GM18505 (cell line): ENCODE measurements at regions not wholly inside any gene's neighbourhood (a gene's known extent, or its start where the extent isn't known, plus 50 kb on each side); places are given as distances from the start of the nearest gene placed in this dataset.

Experiments used
- ATAC-seq: cut with Tn5 transposase; IDR thresholded peaks from one replicate; pipeline ENCODE4 v1.9.1; 2021; ENCODE audit not compliant: unreplicated experiment
- POLR2A ChIP-seq: IDR thresholded peaks from 4 replicates; pipeline ENCODE4 v1.6.1; 2011; ENCODE audit warnings: borderline replicate concordance; ENCODE audit not compliant: insufficient read depth, insufficient read length; ENCODE audit errors: extremely low read depth

GRCh38 chr3:150165396-150166094 lies 194.8 kb upstream of the PFN2 start:
- ATAC-seq, result no peak
- no peak for TF ChIP-seq POLR2A

GRCh38 chr3:150161011-150161410 lies 190.3 kb upstream of the PFN2 start:
- TF ChIP-seq POLR2A, result no peak
- ATAC-seq, result no peak

- no peak for ATAC-seq
- no peak for TF ChIP-seq POLR2A
Measured at GRCh38 chr3:150158943-150159625, 188.4 kb upstream of the PFN2 start.

GRCh38 chr3:150152567-150152966 lies 181.9 kb upstream of the PFN2 start:
- TF ChIP-seq POLR2A, result no peak
- no peak for ATAC-seq

GRCh38 chr3:150150633-150151032 lies 179.9 kb upstream of the PFN2 start:
- ATAC-seq, result no peak
- no peak for TF ChIP-seq POLR2A

- ATAC-seq, result no peak
- no peak for TF ChIP-seq POLR2A
Measured at GRCh38 chr3:150149651-150150051, 179.0 kb upstream of the PFN2 start.

GRCh38 chr3:150148227-150148626 lies 177.5 kb upstream of the PFN2 start:
- ATAC-seq, result no peak
- TF ChIP-seq POLR2A, result no peak

GRCh38 chr3:150147776-150148175 lies 177.1 kb upstream of the PFN2 start:
- no peak for ATAC-seq
- no peak for TF ChIP-seq POLR2A

- no peak for ATAC-seq
- no peak for TF ChIP-seq POLR2A
Measured at GRCh38 chr3:150146991-150147761, 176.5 kb upstream of the PFN2 start.

- no peak for ATAC-seq
- TF ChIP-seq POLR2A, result no peak
Measured at GRCh38 chr3:150145659-150146058, 175.0 kb upstream of the PFN2 start.

GRCh38 chr3:150144191-150144708 lies 173.6 kb upstream of the PFN2 start:
- ATAC-seq, result no peak
- TF ChIP-seq POLR2A, result no peak

- no peak for TF ChIP-seq POLR2A
- no peak for ATAC-seq
Measured at GRCh38 chr3:150142936-150143335, 172.2 kb upstream of the PFN2 start.

- no peak for TF ChIP-seq POLR2A
- ATAC-seq, result no peak
Measured at GRCh38 chr3:150141790-150142326, 171.2 kb upstream of the PFN2 start.
